GM23248 (cell line): ENCODE measurements at regions not wholly inside any gene's neighbourhood (a gene's known extent, or its start where the extent isn't known, plus 50 kb on each side); places are given as distances from the start of the nearest gene placed in this dataset.

Source experiments
- DNase-seq: peaks from one replicate; pipeline ENCODE4 v3.0.0-alpha.2; 2015
- H2AFZ ChIP-seq: fragments of 200-600 bp; sonication (generic); 2 replicates; pipeline ENCODE4 v1.6.1; 2016; ENCODE audit warnings: antibody characterized with exemption
- H3F3A ChIP-seq: fragments of 200-600 bp; sonication (generic); 2 replicates; pipeline ENCODE4 v1.6.1; 2016; ENCODE audit warnings: mild to moderate bottlenecking, antibody characterized with exemption, mixed run types; ENCODE audit not compliant: insufficient read depth
- H3K27ac ChIP-seq: fragments of 200-600 bp; sonication (generic); 2 replicates; pipeline ENCODE4 v1.5.1; 2016; ENCODE audit warnings: mild to moderate bottlenecking
- H3K27me3 ChIP-seq: fragments of 200-600 bp; sonication (generic); replicated peaks from 2 replicates; pipeline ENCODE4 v1.6.1; 2016; ENCODE audit warnings: mild to moderate bottlenecking; ENCODE audit not compliant: insufficient read depth
- H3K36me3 ChIP-seq: fragments of 200-600 bp; sonication (generic); 2 replicates; pipeline ENCODE4 v1.6.1; 2016; ENCODE audit warnings: low read depth, mild to moderate bottlenecking
- H3K4me1 ChIP-seq: fragments of 200-600 bp; sonication (generic); 2 replicates; pipeline ENCODE4 v1.6.1; 2016; ENCODE audit warnings: mild to moderate bottlenecking; ENCODE audit not compliant: insufficient read depth
- H3K4me2 ChIP-seq: fragments of 200-600 bp; sonication (generic); one replicate; pipeline ENCODE4 v1.6.1; 2016; ENCODE audit warnings: mild to moderate bottlenecking; ENCODE audit not compliant: unreplicated experiment
- H3K4me3 ChIP-seq: fragments of 200-600 bp; sonication (generic); 2 replicates; pipeline ENCODE4 v1.5.1; 2016; ENCODE audit warnings: mild to moderate bottlenecking
- H3K79me2 ChIP-seq: fragments of 200-600 bp; sonication (generic); 2 replicates; pipeline ENCODE4 v1.6.1; 2016; ENCODE audit warnings: mild to moderate bottlenecking; ENCODE audit not compliant: insufficient read depth
- H3K9ac ChIP-seq: fragments of 200-600 bp; sonication (generic); 2 replicates; pipeline ENCODE4 v1.6.1; 2016; ENCODE audit warnings: mild to moderate bottlenecking
- H3K9me2 ChIP-seq: fragments of 200-600 bp; sonication (generic); 2 replicates; pipeline ENCODE4 v1.6.1; 2016; ENCODE audit warnings: mixed run types, mild to moderate bottlenecking, moderate library complexity; ENCODE audit not compliant: insufficient read depth
- H3K9me3 ChIP-seq: fragments of 200-600 bp; sonication (generic); one replicate; pipeline ENCODE4 v1.6.1; 2017; ENCODE audit warnings: low read depth
- H4K20me1 ChIP-seq: fragments of 200-600 bp; sonication (generic); 2 replicates; pipeline ENCODE4 v1.6.0; 2016; ENCODE audit not compliant: insufficient read depth
- EZH2 ChIP-seq: fragments of 200-600 bp; sonication (generic); IDR thresholded peaks from 2 replicates; pipeline ENCODE4 v1.6.1; 2018; ENCODE audit warnings: antibody characterized with exemption, mild to moderate bottlenecking; ENCODE audit not compliant: insufficient read depth, poor library complexity, severe bottlenecking
- EZH2phosphoT487 ChIP-seq: fragments of 200-600 bp; sonication (generic); IDR thresholded peaks from 2 replicates; pipeline ENCODE4 v1.6.1; 2018; ENCODE audit warnings: antibody characterized with exemption, moderate library complexity, mild to moderate bottlenecking, low read depth; ENCODE audit not compliant: insufficient read depth
- WGBS, 2 experiments: methylation state at CpG; one replicate each; pipeline ENCODE4 v1.1.6; 2015 to 2017; ENCODE audit warnings: low lambda C conversion rate in 2 of 2, low coverage in 1 of 2; ENCODE audit errors: missing lambda C conversion rate in 2 of 2; 5-methylcytosine and 5-hydroxymethylcytosine counted together
- in situ Hi-C: fragments of 300-500 bp; cut with MboI; formaldehyde crosslinking; loops from 2 replicates; pipeline ENCODE4 v1.15.0; 2020

DNA sequence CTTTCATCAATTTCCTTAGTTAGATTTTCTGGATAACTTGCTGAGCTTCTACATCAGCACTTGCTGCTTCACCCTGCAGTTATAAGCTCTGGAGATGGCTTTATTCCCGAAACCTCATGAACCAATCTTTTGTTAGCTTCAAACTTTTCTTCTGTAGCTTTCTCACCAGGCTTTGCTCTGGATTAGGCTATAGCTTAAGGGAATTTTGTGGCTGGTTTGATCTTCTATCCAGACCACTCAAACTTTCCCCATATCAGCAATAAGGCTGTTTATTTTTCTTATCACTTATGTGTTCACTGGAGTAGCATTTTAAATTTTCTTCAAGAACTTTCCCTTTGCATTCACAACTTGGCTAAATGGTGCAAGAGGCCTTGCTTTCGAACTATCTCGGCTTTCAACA lies 1173.5 kb upstream of the NUDT12 start:
- H3K9ac ChIP-seq = no peak overlapping the region
- no peaks in the 10 kb centered on the region for H3K4me1 ChIP-seq
- H3K36me3 ChIP-seq = no peaks in the 10 kb centered on the region
- H3K9me2 ChIP-seq = no peaks in the 10 kb centered on the region
- in situ Hi-C loops = no loop called here
- no peak overlapping the region for H2AFZ ChIP-seq
- no peaks in the 10 kb centered on the region for H3K9me3 ChIP-seq
- H3K27me3 ChIP-seq = no peaks in the 10 kb centered on the region
- H3K4me3 ChIP-seq = no peak overlapping the region
- H4K20me1 ChIP-seq = no peaks in the 10 kb centered on the region
- no peak overlapping the region for H3K4me2 ChIP-seq
- 12 to 15% methylated on average over 3 of the region's 3 CpGs for WGBS, 2 experiments
- no peak overlapping the region for H3K27ac ChIP-seq
- H3F3A ChIP-seq = no peaks in the 10 kb centered on the region
- TF ChIP-seq EZH2phosphoT487 = no peak
- no peak for DNase-seq
- no peaks in the 10 kb centered on the region for H3K79me2 ChIP-seq

DNA sequence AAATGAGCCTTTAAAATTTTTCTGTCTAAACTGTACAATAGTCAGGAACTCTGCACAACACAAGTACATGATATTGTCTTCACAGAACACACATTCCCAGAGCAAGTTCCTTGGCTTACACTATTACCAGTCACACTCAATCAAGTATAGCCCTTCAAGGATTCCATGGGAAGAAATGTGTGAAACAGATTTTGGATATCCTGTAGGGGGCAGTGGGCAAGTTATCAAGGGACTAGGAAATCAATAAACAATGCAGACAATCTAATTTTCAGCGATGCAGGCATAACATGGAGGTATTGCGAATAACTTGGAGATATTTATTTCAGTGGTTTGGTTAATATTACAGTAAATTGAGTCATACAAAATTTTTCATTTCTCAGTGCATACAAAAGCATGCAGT lies 1171.5 kb upstream of the NUDT12 start:
- no peak overlapping the region for H3K27ac ChIP-seq
- in situ Hi-C loops = no loop called here

DNA sequence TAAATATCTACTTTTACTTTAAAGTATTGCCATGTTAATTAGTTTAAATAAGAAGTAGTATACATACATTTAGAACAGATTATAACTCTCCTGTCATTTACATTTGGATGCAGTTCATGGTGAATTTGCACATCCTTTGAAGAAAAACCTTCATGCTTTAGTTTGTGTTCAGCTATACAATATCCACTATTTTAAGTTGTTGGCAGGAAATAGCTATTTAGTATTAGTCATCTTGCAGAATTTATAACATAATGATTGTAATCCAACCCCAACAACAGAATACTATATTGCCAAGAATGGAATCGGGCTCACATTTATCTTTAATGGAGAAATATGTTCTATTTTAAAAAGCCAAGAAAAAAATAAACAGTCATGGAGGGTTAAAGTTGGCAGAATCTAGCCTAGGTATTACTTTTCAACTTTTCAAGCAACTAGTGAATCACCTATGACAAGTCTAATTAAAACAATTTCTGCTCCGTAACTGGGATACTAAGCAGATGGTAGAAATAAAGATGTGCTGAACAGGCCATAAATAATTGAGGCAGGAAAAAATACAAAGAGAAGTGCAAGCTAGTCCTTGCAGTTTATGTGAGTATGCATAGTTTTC lies 1170.6 kb upstream of the NUDT12 start:
- 0% methylated on average over 2 of the region's 2 CpGs for WGBS, 2 experiments
- no peak for DNase-seq
- in situ Hi-C loops = no loop called here

More for the DNA sequence above, 1171.5 kb upstream of the NUDT12 start:
- H3K36me3 ChIP-seq = no peaks in the 10 kb centered on the region
- H3K27me3 ChIP-seq = no peaks in the 10 kb centered on the region
- no peaks in the 10 kb centered on the region for H3K9me3 ChIP-seq
- H3K79me2 ChIP-seq = no peaks in the 10 kb centered on the region
- no peaks in the 10 kb centered on the region for H3K9me2 ChIP-seq
- H3F3A ChIP-seq = no peaks in the 10 kb centered on the region
- no peak overlapping the region for H3K4me2 ChIP-seq
- WGBS, 2 experiments = 51 to 52% methylated on average over 2 of the region's 2 CpGs
- no peaks in the 10 kb centered on the region for H3K4me1 ChIP-seq
- no peak for TF ChIP-seq EZH2phosphoT487
- no peak for TF ChIP-seq EZH2
- H4K20me1 ChIP-seq = no peaks in the 10 kb centered on the region
- no peak overlapping the region for H2AFZ ChIP-seq
- no peak overlapping the region for H3K4me3 ChIP-seq
- DNase-seq = no peak
- no peak overlapping the region for H3K9ac ChIP-seq

DNA sequence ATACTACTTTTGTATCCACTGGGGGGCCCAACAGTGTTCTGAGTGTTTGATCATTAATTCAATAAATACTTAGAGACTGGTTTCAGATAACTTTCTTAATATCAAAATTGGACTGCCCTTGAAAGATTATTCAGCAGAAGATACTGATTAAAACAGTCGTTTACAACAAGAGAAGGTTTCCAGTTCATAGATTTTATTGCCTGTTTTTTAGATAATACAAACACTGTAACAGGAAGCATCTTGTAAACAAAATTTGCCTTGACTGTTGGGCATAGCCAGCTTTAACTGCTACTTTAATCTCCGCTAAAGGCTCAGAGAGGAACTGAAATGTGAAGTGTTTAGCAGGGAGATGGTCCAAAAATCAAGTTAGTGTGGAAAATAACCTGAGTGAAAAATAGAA lies 1168.7 kb upstream of the NUDT12 start:
- no peaks in the 10 kb centered on the region for H3K4me1 ChIP-seq
- H3K9ac ChIP-seq = no peak overlapping the region
- H3F3A ChIP-seq = no peaks in the 10 kb centered on the region
- in situ Hi-C loops = no loop called here
- no peaks in the 10 kb centered on the region for H3K27me3 ChIP-seq
- no peak overlapping the region for H2AFZ ChIP-seq
- H3K4me2 ChIP-seq = no peak overlapping the region
- 9 to 10% methylated on average over 2 of the region's 2 CpGs for WGBS, 2 experiments
- no peaks in the 10 kb centered on the region for H4K20me1 ChIP-seq
- no peaks in the 10 kb centered on the region for H3K9me3 ChIP-seq
- H3K27ac ChIP-seq = no peak overlapping the region
- no peak for DNase-seq
- TF ChIP-seq EZH2phosphoT487 (no peak), EZH2 (no peak)
- no peak overlapping the region for H3K4me3 ChIP-seq
- no peaks in the 10 kb centered on the region for H3K79me2 ChIP-seq
- no peaks in the 10 kb centered on the region for H3K9me2 ChIP-seq
- H3K36me3 ChIP-seq = no peaks in the 10 kb centered on the region

More for the DNA sequence above, 1170.6 kb upstream of the NUDT12 start:
- Histone ChIP-seq H3K4me2 (no peak overlapping the region), H4K20me1 (no peaks in the 10 kb centered on the region), H3K9ac (no peak overlapping the region), H3K4me1 (no peaks in the 10 kb centered on the region), H3K9me2 (no peaks in the 10 kb centered on the region), H3K79me2 (no peaks in the 10 kb centered on the region), H3F3A (no peaks in the 10 kb centered on the region), H3K9me3 (no peaks in the 10 kb centered on the region), H3K27me3 (no peaks in the 10 kb centered on the region), H2AFZ (no peak overlapping the region), H3K36me3 (no peaks in the 10 kb centered on the region), H3K4me3 (no peak overlapping the region), H3K27ac (no peak overlapping the region)
- no peak for TF ChIP-seq EZH2
- TF ChIP-seq EZH2phosphoT487 = no peak

DNA sequence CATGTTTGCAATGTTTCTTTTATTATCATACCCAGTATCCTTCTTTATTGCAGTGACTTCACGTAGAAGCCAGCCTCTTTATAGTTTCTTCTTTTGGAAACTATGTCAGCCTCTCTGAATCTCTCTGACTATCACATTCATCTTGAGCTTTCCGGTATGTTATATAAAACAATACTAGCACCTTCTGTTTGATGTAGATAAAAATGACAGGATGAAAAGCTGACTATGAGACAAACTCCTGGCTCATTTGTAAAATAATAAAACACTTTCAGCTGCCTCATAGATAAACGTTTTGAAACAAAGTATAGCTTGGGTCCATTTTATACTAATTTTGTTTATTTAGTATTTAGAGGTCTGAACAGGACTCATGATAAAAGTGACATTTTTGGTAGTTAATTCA lies 1145.4 kb upstream of the NUDT12 start:
- 20 to 21% methylated on average over 3 of the region's 3 CpGs for WGBS, 2 experiments
- Histone ChIP-seq H3K36me3 (no peaks in the 10 kb centered on the region), H3K4me3 (no peak overlapping the region), H3K4me1 (no peaks in the 10 kb centered on the region), H3K4me2 (no peak overlapping the region), H3K9ac (no peak overlapping the region), H3K27me3 (no peaks in the 10 kb centered on the region), H3K9me2 (no peaks in the 10 kb centered on the region), H3K27ac (no peak overlapping the region), H3F3A (no peaks in the 10 kb centered on the region), H3K9me3 (no peaks in the 10 kb centered on the region), H3K79me2 (no peaks in the 10 kb centered on the region), H4K20me1 (no peaks in the 10 kb centered on the region), H2AFZ (no peak overlapping the region)
- TF ChIP-seq EZH2phosphoT487 (no peak), EZH2 (no peak)
- no peak for DNase-seq
- in situ Hi-C loops = no loop called here
